ENCODE measurements at regions not wholly inside any gene's neighbourhood (a gene's known extent, or its start where the extent isn't known, plus 50 kb on each side); places are given as distances from the start of the nearest gene placed in this dataset.

DNA sequence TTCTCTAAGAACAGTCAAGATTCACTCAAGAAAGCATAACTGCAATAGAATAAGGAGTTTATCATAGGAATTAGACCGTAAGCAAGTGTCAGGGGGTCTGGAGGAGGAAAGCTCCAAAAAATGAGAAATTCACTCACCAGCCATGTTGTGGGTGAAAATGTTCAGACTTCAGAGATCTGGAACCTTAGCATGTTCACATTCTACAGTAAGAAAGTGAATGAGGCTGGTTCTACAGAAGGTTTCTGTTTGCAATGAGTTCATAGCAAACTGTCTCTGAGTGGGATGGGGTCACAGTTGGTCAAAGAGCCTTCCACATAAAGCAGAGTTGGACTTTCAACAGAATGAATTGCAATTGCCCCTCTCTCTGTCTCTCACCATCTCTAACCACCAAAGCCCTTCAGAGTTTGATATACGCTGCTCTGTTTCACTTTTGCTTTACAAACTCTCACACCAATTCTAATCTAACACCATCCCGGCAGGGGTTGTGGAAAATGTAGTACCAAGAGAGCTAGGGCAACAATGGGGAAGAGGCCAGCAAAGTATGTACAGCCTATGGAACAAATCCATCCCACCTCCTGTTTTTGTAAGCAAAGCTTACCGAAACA, 581.8 kb upstream of the UBE2E2 start:
- TF ChIP-seq CTCF (IDR thresholded peaks at IDR 0.05; ENCODE audit: borderline replicate concordance, extremely low read depth, low read length, poor library complexity, severe bottlenecking) (no peak), EZH2 (IDR thresholded peaks at IDR 0.05; ENCODE audit: borderline replicate concordance, low read depth, low read length, severe bottlenecking) (no peak)

All from DND-41 (cell line).